ENCODE measurements at regions not wholly inside any gene's neighbourhood (a gene's known extent, or its start where the extent isn't known, plus 50 kb on each side); places are given as distances from the start of the nearest gene placed in this dataset.

GRCh38 chr13:39913339-39913738 is 257.9 kb downstream of the COG6 start:
- intact Hi-C loops (cut with micrococcal nuclease) (no loop called here), in situ Hi-C loops (cut with MboI) (no loop called here)
- Histone ChIP-seq H3K27me3 (ENCODE audit: control insufficient read depth in 2 of 2, insufficient read depth in 2 of 2, low read length in 2 of 2) (no peaks in the 10 kb centered on the region), H3K4me1 (replicated peaks in 1 of 2; ENCODE audit: control insufficient read depth in 2 of 2, insufficient read depth in 2 of 2, low read length in 2 of 2) (no peaks in the 10 kb centered on the region), H3K9me1 (ENCODE audit: control insufficient read depth, insufficient read depth, low read length) (no peaks in the 10 kb centered on the region), H4K20me1 (replicated peaks; ENCODE audit: control insufficient read depth, insufficient read depth, low read length) (no peaks in the 10 kb centered on the region), H2AFZ (ENCODE audit: low read depth, low read length) (no peak overlapping the region), H3K9ac (ENCODE audit: insufficient read depth in 1 of 2, low read depth in 2 of 2, low read length in 2 of 2) (no peak overlapping the region), H3K27ac (ENCODE audit: extremely low read depth, low read depth, low read length) (no peak overlapping the region), H3K9me3 (replicated peaks; ENCODE audit: control insufficient read depth, insufficient read depth, low read depth, low read length) (no peaks in the 10 kb centered on the region), H3K4me3 (no peak overlapping the region), H3K36me3 (ENCODE audit: control insufficient read depth, insufficient read depth, low read length) (no peaks in the 10 kb centered on the region), H3K79me2 (ENCODE audit: control insufficient read depth, insufficient read depth, low read length) (no peaks in the 10 kb centered on the region), H3K4me2 (ENCODE audit: insufficient read depth, low read length) (no peak overlapping the region)
- CTCF ChIA-PET (ENCODE audit: low intra/inter-chr PET ratio), result no interaction called here
- TF ChIP-seq, protein P1, sequence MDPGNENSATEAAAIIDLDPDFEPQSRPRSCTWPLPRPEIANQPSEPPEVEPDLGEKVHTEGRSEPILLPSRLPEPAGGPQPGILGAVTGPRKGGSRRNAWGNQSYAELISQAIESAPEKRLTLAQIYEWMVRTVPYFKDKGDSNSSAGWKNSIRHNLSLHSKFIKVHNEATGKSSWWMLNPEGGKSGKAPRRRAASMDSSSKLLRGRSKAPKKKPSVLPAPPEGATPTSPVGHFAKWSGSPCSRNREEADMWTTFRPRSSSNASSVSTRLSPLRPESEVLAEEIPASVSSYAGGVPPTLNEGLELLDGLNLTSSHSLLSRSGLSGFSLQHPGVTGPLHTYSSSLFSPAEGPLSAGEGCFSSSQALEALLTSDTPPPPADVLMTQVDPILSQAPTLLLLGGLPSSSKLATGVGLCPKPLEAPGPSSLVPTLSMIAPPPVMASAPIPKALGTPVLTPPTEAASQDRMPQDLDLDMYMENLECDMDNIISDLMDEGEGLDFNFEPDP (CRISPR knock-in tag; IDR thresholded peaks at IDR 0.05), result no peak
- TF ChIP-seq RFX7 (CRISPR knock-in tag; IDR thresholded peaks at IDR 0.05), result no peak
- no peak for TF ChIP-seq TFE3 (CRISPR knock-in tag; IDR thresholded peaks at IDR 0.05)
- TF ChIP-seq SRF (CRISPR knock-in tag; IDR thresholded peaks at IDR 0.05), result no peak
- TF ChIP-seq COPS2 (conservative IDR thresholded peaks at IDR 0.05), result no peak
- TF ChIP-seq ZNF780A (CRISPR knock-in tag; IDR thresholded peaks at IDR 0.05), result no peak
- TF ChIP-seq SMAD4 (CRISPR knock-in tag; conservative IDR thresholded peaks at IDR 0.05), result no peak
- TF ChIP-seq HDAC8 (tag; IDR thresholded peaks at IDR 0.05), result no peak
- TF ChIP-seq, protein P2, sequence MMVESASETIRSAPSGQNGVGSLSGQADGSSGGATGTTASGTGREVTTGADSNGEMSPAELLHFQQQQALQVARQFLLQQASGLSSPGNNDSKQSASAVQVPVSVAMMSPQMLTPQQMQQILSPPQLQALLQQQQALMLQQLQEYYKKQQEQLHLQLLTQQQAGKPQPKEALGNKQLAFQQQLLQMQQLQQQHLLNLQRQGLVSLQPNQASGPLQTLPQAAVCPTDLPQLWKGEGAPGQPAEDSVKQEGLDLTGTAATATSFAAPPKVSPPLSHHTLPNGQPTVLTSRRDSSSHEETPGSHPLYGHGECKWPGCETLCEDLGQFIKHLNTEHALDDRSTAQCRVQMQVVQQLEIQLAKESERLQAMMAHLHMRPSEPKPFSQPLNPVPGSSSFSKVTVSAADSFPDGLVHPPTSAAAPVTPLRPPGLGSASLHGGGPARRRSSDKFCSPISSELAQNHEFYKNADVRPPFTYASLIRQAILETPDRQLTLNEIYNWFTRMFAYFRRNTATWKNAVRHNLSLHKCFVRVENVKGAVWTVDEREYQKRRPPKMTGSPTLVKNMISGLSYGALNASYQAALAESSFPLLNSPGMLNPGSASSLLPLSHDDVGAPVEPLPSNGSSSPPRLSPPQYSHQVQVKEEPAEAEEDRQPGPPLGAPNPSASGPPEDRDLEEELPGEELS (CRISPR knock-in tag; IDR thresholded peaks at IDR 0.05; ENCODE audit: borderline replicate concordance), result no peak
- no peak for TF ChIP-seq ZNF347 (CRISPR knock-in tag; IDR thresholded peaks at IDR 0.05; ENCODE audit: low read depth)
- TF ChIP-seq TOE1 (IDR thresholded peaks at IDR 0.05; ENCODE audit: borderline replicate concordance), result no peak
- no peak for TF ChIP-seq TOE1 (CRISPR knock-in tag; IDR thresholded peaks at IDR 0.05; ENCODE audit: borderline replicate concordance, low read depth)
- no peak for TF ChIP-seq GABPB1 (CRISPR knock-in tag; IDR thresholded peaks at IDR 0.05)
- TF ChIP-seq ZNF165 (CRISPR knock-in tag; IDR thresholded peaks at IDR 0.05; ENCODE audit: borderline replicate concordance), result no peak
- TF ChIP-seq FOXA1 (IDR thresholded peaks at IDR 0.05; ENCODE audit: borderline replicate concordance), result no peak
- no peak for TF ChIP-seq ATF7 (IDR thresholded peaks at IDR 0.05)
- TF ChIP-seq TCFL5 (CRISPR knock-in tag; conservative IDR thresholded peaks at IDR 0.05), result no peak
- POLR2A ChIA-PET, result no interaction called here
- DNase-seq (ENCODE audit: extremely low read depth in 1 of 4, low spot score in 3 of 4) (no peak), FAIRE-seq (no peak), ATAC-seq (no peak)
- WGBS (ENCODE audit: insufficient coverage, low coverage, missing lambda C conversion rate), result 0% methylated on average over 2 of the region's 4 CpGs
- BruUV-seq (replicated peaks), result no TSS peak
